AG08395 (cell line): ENCODE measurements at regions not wholly inside any gene's neighbourhood (a gene's known extent, or its start where the extent isn't known, plus 50 kb on each side); places are given as distances from the start of the nearest gene placed in this dataset.
"Not testable (repeated sequence)": the region's sequence is repeated elsewhere in the genome, so short reads cannot be mapped to it uniquely, and the experiment has no call there.

Source experiments
- DNase-seq: peaks from one replicate; pipeline ENCODE4 v3.0.0; 2012; ENCODE audit warnings: mixed read lengths, low spot score

- no peak for DNase-seq
Measured at GRCh38 chr2:8334866-8335325, 347.0 kb upstream of the ID2 start.

GRCh38 chr2:8335801-8336200, 346.1 kb upstream of the ID2 start:
- DNase-seq: no peak

GRCh38 chr2:8337321-8337720, 344.5 kb upstream of the ID2 start:
- DNase-seq: no peak

DNA sequence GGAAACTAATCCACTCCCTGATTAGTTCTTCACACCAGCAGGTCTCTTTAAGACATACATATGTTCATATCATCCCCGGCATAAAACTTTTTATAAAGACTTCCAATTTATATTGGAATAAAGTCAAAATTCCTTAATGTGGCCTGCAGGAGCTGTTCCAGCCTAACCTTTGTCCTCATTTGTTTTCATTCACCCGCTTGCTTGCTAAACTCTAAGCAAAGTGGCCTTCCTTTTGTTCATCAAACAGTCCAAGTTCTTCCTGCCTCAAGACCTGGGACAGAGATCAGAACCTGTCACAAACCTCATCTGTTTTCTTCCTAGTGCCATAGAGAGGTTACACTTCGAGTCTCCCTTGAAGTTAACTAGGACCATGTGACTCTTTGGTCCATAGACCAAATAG, 339.4 kb upstream of the ID2 start:
- DNase-seq: no peak

DNA sequence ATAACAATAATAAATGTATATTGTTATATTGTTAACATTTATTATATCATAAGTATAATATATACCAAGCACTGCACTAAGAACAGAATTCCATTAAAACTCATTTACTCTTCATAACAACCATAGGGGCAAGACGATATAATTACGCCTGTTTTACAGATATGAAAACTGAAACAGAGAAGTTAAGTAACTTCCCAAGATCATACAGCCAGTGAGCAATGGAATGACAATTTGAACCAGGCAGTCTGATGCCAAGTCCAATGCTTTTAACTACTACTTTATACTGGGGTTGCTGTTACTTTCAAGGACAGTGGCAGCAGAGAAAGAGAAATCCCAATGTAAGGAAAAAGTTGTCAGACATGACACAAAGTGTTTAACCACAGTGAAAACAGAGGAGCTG, 338.8 kb upstream of the ID2 start:
- DNase-seq: no peak

GRCh38 chr2:8344144-8345097, 337.4 kb upstream of the ID2 start:
- DNase-seq: no peak

DNA sequence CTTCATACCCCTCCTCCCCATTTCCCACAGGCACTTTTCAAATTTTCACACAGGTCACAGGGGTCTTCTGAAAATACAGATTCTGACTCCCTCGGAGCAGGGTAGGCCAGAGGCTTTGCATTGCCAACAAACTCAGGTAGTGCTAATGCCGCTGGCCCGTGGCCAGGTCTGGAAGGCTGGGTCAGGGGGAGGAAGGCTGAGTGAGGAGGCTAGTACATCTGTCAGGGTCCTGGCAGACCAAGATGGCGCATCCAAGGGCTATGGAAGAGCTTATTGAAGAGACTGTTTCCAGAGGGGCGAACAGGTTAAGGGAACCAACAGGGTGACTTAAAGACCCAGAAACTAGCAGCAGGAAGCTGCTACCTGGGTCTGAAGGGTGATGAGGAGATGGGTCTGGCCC, 336.7 kb upstream of the ID2 start:
- no peak for DNase-seq

DNA sequence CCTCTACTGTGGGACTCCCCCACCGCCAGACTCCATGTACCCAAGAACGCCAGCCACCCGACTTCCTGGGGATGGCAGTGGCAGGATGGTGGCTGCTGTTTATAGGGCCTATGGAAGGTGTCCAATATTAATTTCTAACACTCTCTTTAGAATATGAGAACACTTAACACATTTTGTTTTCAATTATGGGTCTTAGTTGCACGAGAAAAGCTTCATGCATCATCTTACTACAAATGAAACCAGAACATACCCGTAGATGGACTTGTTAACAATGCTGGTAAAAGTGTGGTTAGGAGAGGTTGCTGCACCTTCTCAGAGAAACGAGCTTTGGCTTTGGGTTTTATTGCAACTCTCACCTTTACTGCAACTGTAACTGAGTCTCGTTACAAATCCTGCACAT, 335.6 kb upstream of the ID2 start:
- no peak for DNase-seq

- no peak for DNase-seq
Measured at GRCh38 chr2:8346706-8347430, 335.0 kb upstream of the ID2 start.

- not testable (repeated sequence) for DNase-seq
Measured at GRCh38 chr2:8348911-8349310, 332.9 kb upstream of the ID2 start.

DNA sequence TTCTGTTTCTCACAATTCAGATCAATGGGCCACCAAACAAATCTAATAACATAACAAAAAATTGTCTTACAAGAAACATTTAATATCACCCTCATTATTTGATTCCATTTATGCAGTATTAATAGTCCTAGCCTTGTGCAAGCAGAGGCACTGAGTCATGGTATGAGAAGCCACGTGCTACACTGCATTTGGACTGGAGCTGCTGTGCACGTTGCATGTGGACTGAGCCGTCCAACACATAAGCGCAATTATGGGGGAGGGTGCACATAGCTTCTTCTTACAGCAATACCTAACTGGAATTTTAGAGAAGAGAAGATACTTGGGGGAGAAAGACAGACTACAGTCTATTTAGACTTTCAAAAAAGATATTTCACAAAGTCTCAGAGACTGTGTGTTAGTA, 329.6 kb upstream of the ID2 start:
- no peak for DNase-seq

- DNase-seq: no peak
Measured at GRCh38 chr2:8352989-8353388, 328.9 kb upstream of the ID2 start.

DNA sequence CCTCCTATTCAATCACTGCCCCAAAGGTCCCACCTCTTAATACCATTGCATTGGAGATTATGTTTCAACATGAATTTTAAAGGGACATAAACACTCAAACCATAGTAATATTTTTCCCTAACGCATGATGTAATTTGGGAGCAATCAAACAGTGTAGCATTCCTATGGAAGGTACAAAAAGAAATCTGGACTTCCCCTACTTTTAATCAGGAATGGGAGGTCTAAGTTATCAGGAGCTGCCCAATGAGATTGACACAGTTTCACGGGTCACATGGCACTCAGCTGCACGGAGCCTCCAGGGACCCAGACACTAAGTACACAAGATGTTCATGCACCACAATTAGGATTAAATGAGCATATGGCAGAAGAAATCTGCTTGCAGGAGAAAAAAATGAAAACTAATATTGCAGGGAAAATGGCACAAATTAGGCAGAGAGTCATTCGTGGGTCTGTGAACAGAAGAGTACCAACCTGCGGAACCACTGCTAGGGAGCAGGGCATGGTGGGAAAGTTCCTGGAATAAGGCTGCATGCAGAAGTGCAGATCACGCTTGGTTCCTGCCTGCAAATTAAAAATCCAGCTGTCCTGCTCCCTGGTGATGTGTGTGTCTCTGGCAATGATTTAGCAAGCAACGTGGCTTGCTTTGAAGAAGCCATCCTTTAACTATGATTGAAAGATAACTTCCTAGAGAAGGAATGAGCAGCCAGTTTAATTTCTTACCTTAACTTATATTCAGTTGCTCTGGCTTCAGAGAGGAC, 326.6 kb upstream of the ID2 start:
- no peak for DNase-seq

- DNase-seq: no peak
Measured at GRCh38 chr2:8357738-8358518, 323.9 kb upstream of the ID2 start.

DNA sequence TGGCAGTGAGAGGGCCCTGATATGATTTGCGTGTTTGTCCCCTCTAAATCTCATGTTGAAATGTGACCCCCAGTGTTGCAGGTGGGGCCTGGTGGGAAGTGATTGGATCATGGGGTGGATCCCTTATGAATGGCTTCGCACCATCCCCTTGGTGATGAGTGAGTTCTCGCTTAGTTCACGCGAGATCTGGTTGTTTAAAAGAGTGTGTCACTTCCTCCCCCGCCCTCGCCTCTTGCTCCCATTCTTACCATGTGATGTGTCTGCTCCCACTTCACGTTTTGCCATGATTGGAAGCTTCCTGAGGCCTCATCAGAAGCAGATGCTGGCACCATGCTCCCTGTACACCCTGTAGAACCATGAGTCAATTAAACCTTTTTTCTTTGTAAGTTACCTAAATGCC, 319.9 kb upstream of the ID2 start:
- DNase-seq: no peak

DNA sequence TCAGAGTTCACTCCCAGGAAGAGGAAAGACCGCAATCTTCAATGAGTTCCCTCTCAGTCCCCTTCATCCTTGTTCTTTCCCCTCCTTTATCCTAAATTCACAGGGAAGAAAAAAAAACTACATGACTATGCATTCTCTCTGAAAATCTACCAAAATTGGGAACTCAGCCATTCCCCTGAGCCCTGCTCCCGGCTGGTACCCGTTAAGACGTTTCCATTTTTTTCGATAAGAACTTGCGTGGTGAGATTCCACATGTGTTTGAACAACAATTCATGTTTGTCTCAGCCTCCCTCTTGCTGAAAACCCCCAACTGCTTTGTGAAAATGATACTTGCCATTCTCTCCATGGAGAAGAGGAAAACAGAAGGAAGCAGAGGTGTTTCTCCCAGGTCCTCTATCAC, 318.7 kb upstream of the ID2 start:
- no peak for DNase-seq

DNA sequence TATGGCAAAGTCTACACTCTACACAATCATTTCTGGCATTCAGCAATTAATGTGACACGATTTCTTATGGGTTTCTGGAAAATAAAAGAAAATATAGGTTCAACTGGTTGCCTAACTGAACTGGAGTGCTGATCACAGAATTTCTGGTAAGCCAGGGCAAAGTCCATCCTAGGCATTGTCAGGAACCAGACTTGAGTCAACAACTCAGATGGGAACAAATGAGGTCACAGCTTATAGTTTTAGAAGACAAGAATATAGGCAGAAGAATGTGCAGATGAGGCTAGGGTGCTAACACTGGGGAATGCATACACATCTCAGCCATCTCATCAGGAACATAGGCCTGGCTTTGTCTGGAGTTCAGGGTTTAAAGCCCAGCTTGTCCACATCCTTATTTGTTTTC, 317.2 kb upstream of the ID2 start:
- DNase-seq: no peak

DNA sequence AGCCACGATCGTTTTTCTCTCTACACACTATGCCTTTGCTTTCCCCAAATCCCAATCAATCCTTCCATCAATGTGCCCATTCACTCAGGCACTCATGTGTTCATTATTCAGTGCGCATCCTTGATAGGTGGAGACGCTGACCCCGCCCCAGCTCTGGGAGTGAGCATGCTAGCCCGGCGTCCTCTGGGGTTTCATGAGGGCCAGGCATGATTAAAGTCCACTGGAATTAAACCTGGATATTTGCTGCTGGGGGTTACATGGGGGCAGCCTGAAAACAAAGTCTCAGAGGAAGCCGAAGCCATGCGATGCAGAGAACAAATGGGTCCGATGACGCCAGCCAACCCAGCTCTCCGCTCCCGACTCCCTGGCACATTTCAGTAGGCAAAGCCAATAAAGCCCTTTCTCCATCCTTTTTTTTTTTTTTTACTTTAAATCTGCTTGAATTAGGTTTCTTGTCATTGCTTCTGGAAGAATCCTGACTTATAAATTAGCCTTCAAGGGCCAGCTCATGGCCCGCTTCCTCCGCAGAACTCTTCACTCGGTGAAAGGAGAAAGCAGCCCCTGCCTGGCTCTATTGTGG, 316.4 kb upstream of the ID2 start:
- DNase-seq: no peak

- no peak for DNase-seq
Measured at GRCh38 chr2:8367833-8368232, 314.0 kb upstream of the ID2 start.

DNA sequence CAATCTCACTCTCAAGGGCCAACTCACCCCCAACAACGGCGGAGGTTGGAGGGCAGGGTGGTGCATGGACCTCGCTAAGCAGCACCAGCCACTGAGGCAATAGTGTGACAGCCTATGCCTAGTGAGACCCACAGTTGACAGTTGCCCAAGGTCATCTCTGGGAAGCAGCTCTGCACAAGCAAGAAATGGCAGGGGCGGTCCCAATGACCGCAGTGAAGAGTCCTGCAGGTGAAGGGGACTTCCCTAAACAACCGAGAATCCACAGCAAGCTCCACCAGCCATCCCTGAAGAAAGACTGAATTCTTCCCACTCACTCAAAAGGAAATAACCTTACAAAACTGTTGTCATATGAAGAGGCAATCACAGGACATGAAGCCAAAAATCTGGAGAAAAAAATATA, 313.4 kb upstream of the ID2 start:
- DNase-seq: no peak

DNA sequence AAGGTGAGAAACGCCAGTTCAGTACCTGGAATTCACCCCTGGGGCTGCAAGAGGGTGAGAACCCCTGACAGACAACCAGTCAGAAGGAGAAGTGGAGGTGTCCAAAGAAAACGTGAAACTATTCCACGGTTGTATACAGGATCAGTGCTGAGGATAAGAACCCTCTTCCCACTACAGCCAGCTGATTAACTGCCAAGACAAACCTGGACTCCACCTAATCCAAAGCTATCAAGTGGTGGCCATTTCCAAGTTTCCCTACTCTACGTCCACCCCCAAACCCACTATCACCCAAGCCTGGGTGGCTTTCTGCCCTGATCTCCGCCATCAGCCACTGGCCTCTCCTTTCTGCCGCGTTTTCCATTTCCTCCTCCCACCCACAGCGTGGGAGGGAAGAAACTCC, 312.3 kb upstream of the ID2 start:
- DNase-seq: no peak
